ENCODE measurements at regions not wholly inside any gene's neighbourhood (a gene's known extent, or its start where the extent isn't known, plus 50 kb on each side); places are given as distances from the start of the nearest gene placed in this dataset.

DNA sequence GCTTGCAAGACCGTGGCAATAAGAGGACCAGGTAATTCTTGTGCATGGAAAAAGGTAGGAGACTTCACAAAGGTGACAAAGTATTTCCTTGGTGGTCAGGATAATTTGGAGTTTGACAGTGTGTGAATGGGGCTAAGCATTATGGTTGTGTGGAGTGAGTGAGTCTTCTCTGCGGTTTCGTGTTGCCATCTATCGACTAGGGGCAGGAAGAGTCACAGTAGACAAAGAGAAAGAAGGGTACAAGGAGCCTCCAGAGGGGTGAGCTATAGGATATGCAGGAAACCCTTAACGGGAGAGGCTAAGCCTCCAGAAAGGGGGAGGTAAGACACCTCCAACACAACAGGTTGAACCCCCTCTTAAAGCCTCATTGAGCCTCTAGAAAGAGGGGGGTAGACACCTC lies 64.0 kb upstream of the RANBP6 start:
- no peak for TF ChIP-seq EZH2 (IDR thresholded peaks at IDR 0.05; ENCODE audit: insufficient read depth, low read length)
- TF ChIP-seq, protein P1, sequence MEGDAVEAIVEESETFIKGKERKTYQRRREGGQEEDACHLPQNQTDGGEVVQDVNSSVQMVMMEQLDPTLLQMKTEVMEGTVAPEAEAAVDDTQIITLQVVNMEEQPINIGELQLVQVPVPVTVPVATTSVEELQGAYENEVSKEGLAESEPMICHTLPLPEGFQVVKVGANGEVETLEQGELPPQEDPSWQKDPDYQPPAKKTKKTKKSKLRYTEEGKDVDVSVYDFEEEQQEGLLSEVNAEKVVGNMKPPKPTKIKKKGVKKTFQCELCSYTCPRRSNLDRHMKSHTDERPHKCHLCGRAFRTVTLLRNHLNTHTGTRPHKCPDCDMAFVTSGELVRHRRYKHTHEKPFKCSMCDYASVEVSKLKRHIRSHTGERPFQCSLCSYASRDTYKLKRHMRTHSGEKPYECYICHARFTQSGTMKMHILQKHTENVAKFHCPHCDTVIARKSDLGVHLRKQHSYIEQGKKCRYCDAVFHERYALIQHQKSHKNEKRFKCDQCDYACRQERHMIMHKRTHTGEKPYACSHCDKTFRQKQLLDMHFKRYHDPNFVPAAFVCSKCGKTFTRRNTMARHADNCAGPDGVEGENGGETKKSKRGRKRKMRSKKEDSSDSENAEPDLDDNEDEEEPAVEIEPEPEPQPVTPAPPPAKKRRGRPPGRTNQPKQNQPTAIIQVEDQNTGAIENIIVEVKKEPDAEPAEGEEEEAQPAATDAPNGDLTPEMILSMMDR (IDR thresholded peaks at IDR 0.05; ENCODE audit: insufficient read depth, low read depth, low read length) = no peak
